Activated effector memory CD4-positive, alpha-beta T cell treated with anti-CD3 and anti-CD28 coated beads, Interleukin-2, amount 50 U/mL, for 16 hours (primary cell): ENCODE measurements at regions not wholly inside any gene's neighbourhood (a gene's known extent, or its start where the extent isn't known, plus 50 kb on each side); places are given as distances from the start of the nearest gene placed in this dataset.

ENCODE experiments used
- DNase-seq: peaks from one replicate; pipeline ENCODE4 v3.0.0-alpha.2; 2020

DNA sequence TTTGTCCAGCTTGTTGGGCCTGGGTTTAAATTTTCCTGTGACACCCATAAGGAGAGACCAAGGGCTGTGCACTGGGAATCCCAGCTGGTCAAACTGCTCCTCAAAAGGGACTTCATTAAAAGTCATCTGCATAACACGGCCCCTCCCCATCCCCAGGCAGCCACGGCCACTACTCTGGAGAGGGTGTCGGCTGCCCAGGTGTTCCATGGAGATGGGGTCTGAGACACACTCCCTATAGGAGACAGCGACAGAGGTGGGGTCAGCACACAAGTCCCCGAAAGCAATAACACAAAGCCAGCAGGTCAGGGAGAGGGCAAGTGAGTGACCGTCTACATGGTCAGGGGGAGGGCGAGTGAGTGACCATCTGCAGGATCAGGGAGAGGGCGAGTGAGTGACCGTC, 75.6 kb upstream of the BCL11B start:
- DNase-seq = no peak

- no peak for DNase-seq
These were observed 74.6 kb upstream of the BCL11B start for GRCh38 chr14:99346470-99347080.

- DNase-seq = no peak
These were observed 73.5 kb upstream of the BCL11B start for GRCh38 chr14:99345472-99345871.

GRCh38 chr14:99344051-99344758, 72.2 kb upstream of the BCL11B start:
- no peak for DNase-seq

GRCh38 chr14:99342906-99343305, 70.9 kb upstream of the BCL11B start:
- no peak for DNase-seq

DNA sequence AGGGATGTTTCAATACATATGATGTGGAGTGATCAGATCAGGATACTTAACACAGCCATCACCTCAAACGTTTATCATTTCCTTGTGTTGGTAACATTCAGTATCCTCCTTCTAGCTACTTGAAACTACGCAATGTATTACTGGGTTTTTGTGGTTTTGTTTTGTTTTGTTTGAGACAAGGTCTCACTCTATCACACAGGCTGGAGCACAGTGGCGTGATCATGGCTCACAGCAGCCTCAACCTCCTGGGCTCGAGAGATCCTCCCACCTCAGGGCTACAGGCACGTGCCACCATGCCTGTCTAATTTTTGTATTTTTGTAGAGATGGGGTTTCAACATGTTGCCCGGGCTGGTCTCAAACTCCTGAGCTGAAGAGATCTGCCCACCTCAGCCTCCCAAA, 70.2 kb upstream of the BCL11B start:
- DNase-seq = no peak

- no peak for DNase-seq
These were observed 67.6 kb upstream of the BCL11B start for GRCh38 chr14:99339551-99339950.

GRCh38 chr14:99338313-99338712, 66.3 kb upstream of the BCL11B start:
- DNase-seq = no peak

DNA sequence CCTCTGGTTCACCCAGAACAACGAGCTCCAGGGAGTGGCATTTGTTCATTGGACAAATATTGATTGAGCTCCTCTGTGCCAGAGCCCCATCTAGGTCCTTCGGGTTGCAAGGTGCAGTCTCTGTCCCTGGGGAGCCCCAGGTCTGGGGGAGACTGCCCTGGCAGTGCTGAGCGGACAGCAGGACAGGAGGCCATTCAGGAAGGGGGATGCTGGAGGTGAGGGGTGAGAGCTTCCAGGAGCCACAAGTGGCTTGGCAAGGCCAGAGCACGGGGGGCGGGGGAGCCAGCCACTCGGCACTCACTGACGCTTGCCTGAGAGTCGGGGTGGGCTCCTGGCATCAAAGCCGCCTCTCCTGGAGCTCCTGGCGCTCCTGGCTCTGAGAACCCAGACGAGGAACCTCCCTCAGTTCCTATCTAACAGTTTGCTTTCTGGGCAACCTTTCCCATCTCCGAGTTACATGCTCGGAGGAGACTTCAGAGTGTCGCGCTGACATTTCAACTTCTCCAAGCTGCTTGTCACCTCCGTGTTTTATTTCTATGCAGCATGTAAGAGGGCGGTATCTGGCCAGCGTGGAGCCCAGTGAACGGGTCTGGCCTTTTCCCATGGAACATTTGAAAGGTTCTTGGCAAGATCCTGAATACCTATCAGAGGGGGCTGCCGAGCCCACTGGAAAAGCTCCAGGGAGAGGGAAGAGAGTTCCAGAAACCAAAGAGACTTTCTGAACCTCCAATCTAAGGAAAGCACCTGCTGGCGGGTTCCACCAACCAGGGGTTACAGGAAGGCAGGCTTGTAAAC, 62.0 kb upstream of the BCL11B start:
- DNase-seq = no peak

DNA sequence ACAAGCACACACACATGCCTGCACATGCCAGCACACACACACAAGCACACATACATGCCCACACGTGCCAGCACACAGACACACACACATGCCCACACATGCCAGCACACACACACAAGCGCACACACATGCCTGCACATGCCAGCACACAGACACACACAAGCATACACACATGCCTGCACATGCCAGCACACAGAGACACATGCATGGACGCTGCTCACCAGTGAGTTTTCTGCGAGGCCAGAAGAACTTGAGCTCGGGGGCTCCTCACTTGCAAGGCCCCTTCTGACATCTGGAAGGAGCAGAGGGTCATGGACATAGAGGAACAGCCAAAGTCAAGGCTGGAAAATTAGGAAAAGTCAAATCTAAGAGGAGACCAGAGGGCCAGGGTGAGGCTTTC, 61.2 kb upstream of the BCL11B start:
- DNase-seq = no peak

GRCh38 chr14:99331811-99332210, 59.8 kb upstream of the BCL11B start:
- DNase-seq = peak; percentile 16

- DNase-seq = peak; percentile 56
These were observed 58.6 kb upstream of the BCL11B start for GRCh38 chr14:99330316-99331240.

GRCh38 chr14:99329711-99330315, 57.8 kb upstream of the BCL11B start:
- DNase-seq = peak; percentile 24

- DNase-seq = peak; percentile 17
These were observed 55.7 kb upstream of the BCL11B start for GRCh38 chr14:99327458-99328250.

DNA sequence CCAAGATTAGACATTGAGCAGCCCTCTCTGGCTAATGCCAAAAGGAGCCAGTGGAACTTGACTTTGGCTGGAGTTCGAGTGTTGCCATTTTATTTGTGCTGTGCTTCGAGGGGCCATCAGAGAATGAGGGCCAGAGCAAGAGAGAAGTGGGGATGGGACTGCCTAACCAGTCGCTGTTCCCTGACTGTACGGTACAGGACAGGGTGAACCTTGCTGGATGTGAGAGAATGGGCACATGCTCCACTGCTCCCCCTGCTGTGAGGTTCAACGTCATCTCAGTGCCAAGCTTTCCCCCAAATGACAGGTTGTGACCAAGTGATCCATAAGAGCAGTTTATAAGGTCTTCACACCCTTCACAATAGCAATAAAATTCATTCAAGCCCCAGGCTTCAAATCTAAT, 55.1 kb upstream of the BCL11B start:
- peak; percentile 59 for DNase-seq

DNA sequence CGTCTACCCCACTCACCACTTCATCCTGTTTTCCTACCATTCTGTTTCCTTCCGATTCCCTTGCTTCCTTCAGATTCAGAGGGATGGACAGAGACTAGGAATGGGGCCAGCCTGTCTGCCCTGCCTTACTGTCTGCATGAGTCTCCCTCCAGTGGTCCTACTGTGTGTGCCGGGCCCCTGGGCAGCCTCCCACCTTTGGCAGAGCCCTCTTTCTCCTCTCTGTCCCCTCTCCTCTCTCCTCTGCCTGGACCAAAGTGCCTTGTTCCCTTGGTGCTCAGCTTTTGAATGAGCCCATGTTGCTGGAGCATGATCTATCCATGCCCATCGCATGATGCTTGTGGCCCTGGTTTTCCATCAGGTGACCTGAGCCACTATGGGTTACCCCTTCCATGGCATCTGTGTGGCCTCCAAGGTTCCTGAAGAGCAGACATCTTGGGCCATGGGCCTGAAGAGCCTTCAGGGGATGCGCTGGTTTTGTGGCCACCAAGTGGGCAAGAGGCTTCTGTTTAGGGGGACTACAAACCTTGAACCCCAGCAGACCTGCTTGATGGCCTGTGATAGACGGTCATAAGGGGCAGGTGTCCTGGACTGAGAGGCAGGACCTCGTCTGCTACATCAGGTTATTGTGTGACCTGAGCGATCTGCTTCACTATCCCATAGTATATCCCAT, 54.2 kb upstream of the BCL11B start:
- DNase-seq = peak; percentile 38

DNA sequence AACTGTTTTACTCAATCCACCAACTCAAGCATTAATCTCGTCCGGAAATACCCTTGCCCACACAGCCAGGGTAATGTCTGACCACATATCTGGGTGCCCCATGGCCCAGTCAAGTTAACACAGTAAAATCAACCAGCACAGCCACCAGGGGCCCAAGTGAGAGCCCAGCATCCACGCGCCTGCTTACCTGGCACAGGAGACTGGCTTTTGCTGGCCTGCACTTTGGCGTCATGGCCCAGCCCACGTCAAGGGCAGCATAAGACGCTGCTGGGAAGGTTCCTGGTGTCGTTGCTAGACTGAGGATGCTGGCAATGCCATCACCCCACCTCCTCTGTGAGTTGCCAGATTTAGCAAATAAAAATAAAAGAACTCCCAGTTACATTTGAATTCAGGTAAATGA, 53.6 kb upstream of the BCL11B start:
- DNase-seq = peak; percentile 10

DNA sequence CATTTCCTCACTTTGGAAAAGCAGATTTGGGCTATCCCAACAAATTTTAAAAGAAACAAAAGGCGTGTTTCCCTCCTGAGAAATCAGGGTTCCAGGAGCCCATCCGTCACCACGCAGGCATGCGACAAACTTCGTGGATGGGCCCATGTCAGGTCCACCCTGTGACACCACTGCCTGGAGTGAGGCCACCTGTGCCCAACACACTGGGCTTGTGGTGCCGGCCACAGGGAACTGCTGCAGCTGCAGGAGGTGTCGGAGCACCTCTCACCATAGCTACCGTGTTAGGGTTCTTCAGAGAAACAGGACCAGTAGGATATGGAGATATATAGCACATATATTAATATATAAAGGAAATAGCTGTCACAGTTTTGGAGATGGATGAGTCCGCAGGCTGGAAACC, 53.0 kb upstream of the BCL11B start:
- peak; percentile 54 for DNase-seq

GRCh38 chr14:99324291-99324690, 52.3 kb upstream of the BCL11B start:
- peak; percentile 55 for DNase-seq

DNA sequence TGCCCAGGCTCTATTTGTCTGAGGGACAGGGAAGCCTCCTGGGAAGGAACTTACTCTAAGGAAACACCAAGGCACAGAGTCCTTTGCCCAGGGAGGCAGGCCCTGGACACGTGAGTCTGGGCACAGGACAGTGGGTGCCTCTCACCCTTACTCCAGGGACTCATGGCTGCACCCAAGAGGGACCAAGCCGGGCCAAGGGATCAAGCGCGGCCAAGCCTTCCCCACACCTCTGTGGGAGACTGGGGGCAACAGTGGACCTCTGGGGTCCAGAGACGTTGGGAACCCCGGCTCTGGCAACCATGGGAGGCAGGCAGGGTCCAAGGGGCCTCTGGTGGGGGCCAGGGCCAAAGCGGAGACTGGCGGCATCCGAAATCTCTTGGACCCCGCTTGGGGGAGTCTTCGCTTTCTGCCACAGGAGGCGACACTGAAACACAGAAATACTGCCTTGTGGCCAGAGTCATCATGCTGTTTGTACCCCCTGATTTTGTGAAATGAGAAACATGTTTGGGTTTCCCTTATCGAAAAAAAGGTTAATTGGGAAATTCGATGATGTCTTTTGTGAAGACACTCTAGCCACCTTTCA, 51.7 kb upstream of the BCL11B start:
- peak; percentile 34 for DNase-seq
